Skin epidermis (tissue), 12 donors: ENCODE measurements at regions not wholly inside any gene's neighbourhood (a gene's known extent, or its start where the extent isn't known, plus 50 kb on each side); places are given as distances from the start of the nearest gene placed in this dataset.
"Not testable (repeated sequence)": the region's sequence is repeated elsewhere in the genome, so short reads cannot be mapped to it uniquely, and the experiment has no call there.

ENCODE experiments used
- H3K27ac ChIP-seq, 21 experiments: fragments of 200-600 bp; sonication (generic) in 11 of 21; one replicate each; pipeline ENCODE4 v1.5.0; 2020; ENCODE audit warnings: mild to moderate bottlenecking in 3 of 21, inconsistent platforms in 2 of 21, moderate library complexity in 2 of 21
- H3K4me3 ChIP-seq, 7 experiments: fragments of 200-600 bp; sonication (generic) in 2 of 7; one replicate each; pipeline ENCODE4 v1.5.0; 2020; ENCODE audit warnings: inconsistent platforms in 2 of 7, mild to moderate bottlenecking in 2 of 7, moderate library complexity in 1 of 7

GRCh38 chr9:65401456-65402045 is 116.5 kb upstream of the FOXD4L5 start:
- not testable (repeated sequence) for H3K4me3 ChIP-seq, H3K27ac ChIP-seq

- H3K4me3 ChIP-seq = no peak overlapping the region
- H3K27ac ChIP-seq = no peak overlapping the region
Measured at GRCh38 chr9:65400886-65401285, 115.9 kb upstream of the FOXD4L5 start.

- H3K4me3 ChIP-seq, H3K27ac ChIP-seq: not testable (repeated sequence)
Measured at GRCh38 chr9:65397763-65398719, 113.0 kb upstream of the FOXD4L5 start.

GRCh38 chr9:65397226-65397625 is 112.2 kb upstream of the FOXD4L5 start:
- not testable (repeated sequence) for H3K4me3 ChIP-seq, H3K27ac ChIP-seq

GRCh38 chr9:65396601-65397000 is 111.6 kb upstream of the FOXD4L5 start:
- H3K4me3 ChIP-seq, H3K27ac ChIP-seq: not testable (repeated sequence)

GRCh38 chr9:65395789-65396188 is 110.8 kb upstream of the FOXD4L5 start:
- H3K4me3 ChIP-seq, H3K27ac ChIP-seq: not testable (repeated sequence)

GRCh38 chr9:65395121-65395520 is 110.1 kb upstream of the FOXD4L5 start:
- H3K27ac ChIP-seq, H3K4me3 ChIP-seq: not testable (repeated sequence)

GRCh38 chr9:65393111-65393810 is 108.3 kb upstream of the FOXD4L5 start:
- not testable (repeated sequence) for H3K4me3 ChIP-seq, H3K27ac ChIP-seq

- not testable (repeated sequence) for H3K4me3 ChIP-seq, H3K27ac ChIP-seq
Measured at GRCh38 chr9:65392611-65393010, 107.6 kb upstream of the FOXD4L5 start.

- not testable (repeated sequence) for H3K27ac ChIP-seq, H3K4me3 ChIP-seq
Measured at GRCh38 chr9:65389710-65390109, 104.7 kb upstream of the FOXD4L5 start.

- not testable (repeated sequence) for H3K27ac ChIP-seq, H3K4me3 ChIP-seq
Measured at GRCh38 chr9:65389216-65389615, 104.2 kb upstream of the FOXD4L5 start.

GRCh38 chr9:65386699-65387098 is 101.7 kb upstream of the FOXD4L5 start:
- H3K27ac ChIP-seq = not testable (repeated sequence)
- H3K4me3 ChIP-seq = peak overlapping the region in 4 of 7 experiments; percentile 15 to 34 (median 26)

- not testable (repeated sequence) for H3K4me3 ChIP-seq, H3K27ac ChIP-seq
Measured at GRCh38 chr9:65386191-65386590, 101.2 kb upstream of the FOXD4L5 start.

- H3K4me3 ChIP-seq, H3K27ac ChIP-seq: not testable (repeated sequence)
Measured at GRCh38 chr9:65385655-65386024, 100.6 kb upstream of the FOXD4L5 start.

GRCh38 chr9:65384759-65385654 is 100.0 kb upstream of the FOXD4L5 start:
- H3K4me3 ChIP-seq, H3K27ac ChIP-seq: not testable (repeated sequence)

GRCh38 chr9:65384066-65384465 is 99.1 kb upstream of the FOXD4L5 start:
- H3K4me3 ChIP-seq, H3K27ac ChIP-seq: not testable (repeated sequence)

- not testable (repeated sequence) for H3K27ac ChIP-seq, H3K4me3 ChIP-seq
Measured at GRCh38 chr9:65383646-65384045, 98.6 kb upstream of the FOXD4L5 start.

- not testable (repeated sequence) for H3K4me3 ChIP-seq
Measured at GRCh38 chr9:65382701-65383318, 97.8 kb upstream of the FOXD4L5 start.

More at GRCh38 chr9:65382701-65383318, 97.8 kb upstream of the FOXD4L5 start:
- not testable (repeated sequence) for H3K27ac ChIP-seq
